ENCODE measurements at regions not wholly inside any gene's neighbourhood (a gene's known extent, or its start where the extent isn't known, plus 50 kb on each side); places are given as distances from the start of the nearest gene placed in this dataset.

DNA sequence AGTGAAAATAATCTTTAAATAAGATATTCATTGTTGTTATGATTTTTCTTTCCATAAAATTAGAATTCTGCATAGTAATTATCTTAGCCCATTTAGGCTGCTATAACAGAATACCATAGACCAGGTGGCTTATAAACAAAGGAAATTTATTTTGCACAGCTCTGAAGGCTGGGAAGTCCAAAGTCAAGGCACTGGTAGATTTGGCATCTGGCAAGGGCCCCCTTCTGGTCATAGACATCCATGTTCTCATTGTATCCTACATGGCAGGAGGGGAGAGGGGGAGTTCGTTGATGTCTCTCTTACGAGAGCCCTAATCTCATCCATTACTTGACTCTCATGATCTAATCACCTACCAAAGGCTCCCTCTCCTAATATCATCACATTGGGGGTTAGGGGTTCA is 175.0 kb upstream of the CCN2 start:
- H3K9me3 Mint-ChIP-seq (ENCODE audit: insufficient read depth): no peaks in the 10 kb centered on the region
- Histone ChIP-seq H3K79me2 (ENCODE audit: control insufficient read depth, insufficient read depth, low read length) (no peaks in the 10 kb centered on the region), H4K20me1 (ENCODE audit: control insufficient read depth, insufficient read depth, low read length, poor library complexity, severe bottlenecking) (no peaks in the 10 kb centered on the region), H3K4me1 (ENCODE audit: control insufficient read depth in 2 of 2, insufficient read depth in 2 of 2, low read length in 2 of 2) (peaks cover 12 to 13% of the 10 kb centered on the region in 2 donors), H3K27ac (ENCODE audit: low read length in 2 of 2) (no peak overlapping the region), H3K4me2 (replicated peaks; ENCODE audit: low read depth, low read length, poor library complexity, severe bottlenecking) (no peak overlapping the region), H3K9me3 (ENCODE audit: control extremely low read depth in 1 of 3, control insufficient read depth in 2 of 3, insufficient read depth in 1 of 3, low read length in 2 of 3) (no peaks in the 10 kb centered on the region), H2AFZ (ENCODE audit: insufficient read depth, low read depth, low read length, poor library complexity, severe bottlenecking) (no peak overlapping the region), H3K36me3 (replicated peaks in 1 of 2; ENCODE audit: control extremely low read depth in 1 of 2, control insufficient read depth in 1 of 2, extremely low read depth in 1 of 2, insufficient read depth in 2 of 2, low read length in 1 of 2) (no peaks in the 10 kb centered on the region), H3K9ac (ENCODE audit: low read length) (no peak overlapping the region), H3K4me3 (ENCODE audit: control extremely low read depth in 1 of 5, extremely low read depth in 1 of 5, insufficient read depth in 1 of 5, low read depth in 2 of 5, low read length in 4 of 5) (no peak overlapping the region), H3K27me3 (replicated peaks in 1 of 4; ENCODE audit: control extremely low read depth in 1 of 4, control insufficient read depth in 3 of 4, insufficient read depth in 4 of 4, low read length in 3 of 4) (no peaks in the 10 kb centered on the region)
- ChIA-PET CTCF (no interaction called here), POLR2A (no interaction called here)
- TF ChIP-seq, protein P1, sequence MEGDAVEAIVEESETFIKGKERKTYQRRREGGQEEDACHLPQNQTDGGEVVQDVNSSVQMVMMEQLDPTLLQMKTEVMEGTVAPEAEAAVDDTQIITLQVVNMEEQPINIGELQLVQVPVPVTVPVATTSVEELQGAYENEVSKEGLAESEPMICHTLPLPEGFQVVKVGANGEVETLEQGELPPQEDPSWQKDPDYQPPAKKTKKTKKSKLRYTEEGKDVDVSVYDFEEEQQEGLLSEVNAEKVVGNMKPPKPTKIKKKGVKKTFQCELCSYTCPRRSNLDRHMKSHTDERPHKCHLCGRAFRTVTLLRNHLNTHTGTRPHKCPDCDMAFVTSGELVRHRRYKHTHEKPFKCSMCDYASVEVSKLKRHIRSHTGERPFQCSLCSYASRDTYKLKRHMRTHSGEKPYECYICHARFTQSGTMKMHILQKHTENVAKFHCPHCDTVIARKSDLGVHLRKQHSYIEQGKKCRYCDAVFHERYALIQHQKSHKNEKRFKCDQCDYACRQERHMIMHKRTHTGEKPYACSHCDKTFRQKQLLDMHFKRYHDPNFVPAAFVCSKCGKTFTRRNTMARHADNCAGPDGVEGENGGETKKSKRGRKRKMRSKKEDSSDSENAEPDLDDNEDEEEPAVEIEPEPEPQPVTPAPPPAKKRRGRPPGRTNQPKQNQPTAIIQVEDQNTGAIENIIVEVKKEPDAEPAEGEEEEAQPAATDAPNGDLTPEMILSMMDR (IDR thresholded peaks at IDR 0.05): no peak
- no peak for TF ChIP-seq EZH2 (IDR thresholded peaks at IDR 0.05; ENCODE audit: borderline replicate concordance, insufficient read depth, low read depth, low read length, poor library complexity, severe bottlenecking)
- no peak overlapping the region for H3K27ac Mint-ChIP-seq
- intact Hi-C loops (cut with micrococcal nuclease): no loop called here
- H3K27me3 Mint-ChIP-seq: no peaks in the 10 kb centered on the region
- ATAC-seq (ENCODE audit: low read depth): no peak
- H3K4me1 Mint-ChIP-seq: peaks cover 13% of the 10 kb centered on the region
- no CpG with 5 or more reads among the region's 2 CpGs for WGBS (ENCODE audit: insufficient coverage)
- DNase-seq: no peak
- no peak overlapping the region for H3K4me3 Mint-ChIP-seq

DNA sequence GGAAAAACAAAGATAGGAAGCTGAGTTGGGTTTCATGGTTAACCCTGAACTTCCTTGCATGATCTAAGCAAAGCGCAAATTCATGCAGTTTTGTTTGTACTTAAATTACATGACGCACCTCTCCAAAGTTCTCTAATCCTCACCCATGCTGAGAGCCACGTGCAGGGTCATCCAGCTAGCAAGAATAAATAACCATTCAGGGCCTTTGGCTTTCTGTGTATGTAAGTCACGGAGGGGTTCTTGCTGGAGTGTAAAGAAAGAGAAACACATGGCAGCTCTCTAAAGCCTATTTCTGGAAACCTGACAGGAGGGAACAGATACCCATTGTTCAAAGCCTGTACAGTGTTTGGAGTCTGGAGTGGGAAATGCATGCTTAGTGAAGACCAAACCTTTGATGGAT is 171.7 kb upstream of the CCN2 start:
- H3K27me3 ChIP-seq (replicated peaks in 1 of 4; ENCODE audit: control extremely low read depth in 1 of 4, control insufficient read depth in 3 of 4, insufficient read depth in 4 of 4, low read length in 3 of 4): no peaks in the 10 kb centered on the region
- no peaks in the 10 kb centered on the region for H3K36me3 ChIP-seq (replicated peaks in 1 of 2; ENCODE audit: control extremely low read depth in 1 of 2, control insufficient read depth in 1 of 2, extremely low read depth in 1 of 2, insufficient read depth in 2 of 2, low read length in 1 of 2)
- H3K9me3 ChIP-seq (ENCODE audit: control extremely low read depth in 1 of 3, control insufficient read depth in 2 of 3, insufficient read depth in 1 of 3, low read length in 2 of 3): no peaks in the 10 kb centered on the region
- no peaks in the 10 kb centered on the region for H3K4me1 ChIP-seq (ENCODE audit: control insufficient read depth in 2 of 2, insufficient read depth in 2 of 2, low read length in 2 of 2)
- no peak overlapping the region for H3K4me3 ChIP-seq (ENCODE audit: control extremely low read depth in 1 of 5, extremely low read depth in 1 of 5, insufficient read depth in 1 of 5, low read depth in 2 of 5, low read length in 4 of 5)
- no peaks in the 10 kb centered on the region for H3K4me1 Mint-ChIP-seq
- no peak for TF ChIP-seq EZH2 (IDR thresholded peaks at IDR 0.05; ENCODE audit: borderline replicate concordance, insufficient read depth, low read depth, low read length, poor library complexity, severe bottlenecking)
- TF ChIP-seq, protein P1 (IDR thresholded peaks at IDR 0.05): no peak
- H3K4me3 Mint-ChIP-seq: no peak overlapping the region
- intact Hi-C loops (cut with micrococcal nuclease): no loop called here
- no peak overlapping the region for H3K27ac ChIP-seq (ENCODE audit: low read length in 2 of 2)
- H3K27me3 Mint-ChIP-seq: no peaks in the 10 kb centered on the region
- no peak for DNase-seq
- 83% methylated on average over 1 of the region's 4 CpGs for WGBS (ENCODE audit: insufficient coverage)
- ChIA-PET POLR2A (no interaction called here), CTCF (no interaction called here)
- H3K79me2 ChIP-seq (ENCODE audit: control insufficient read depth, insufficient read depth, low read length): no peaks in the 10 kb centered on the region
- H3K27ac Mint-ChIP-seq: no peak overlapping the region
- H3K4me2 ChIP-seq (replicated peaks; ENCODE audit: low read depth, low read length, poor library complexity, severe bottlenecking): no peak overlapping the region
- no peak overlapping the region for H2AFZ ChIP-seq (ENCODE audit: insufficient read depth, low read depth, low read length, poor library complexity, severe bottlenecking)
- no peaks in the 10 kb centered on the region for H4K20me1 ChIP-seq (ENCODE audit: control insufficient read depth, insufficient read depth, low read length, poor library complexity, severe bottlenecking)
- no peak for ATAC-seq (ENCODE audit: low read depth)
- no peaks in the 10 kb centered on the region for H3K9me3 Mint-ChIP-seq (ENCODE audit: insufficient read depth)
- H3K9ac ChIP-seq (ENCODE audit: low read length): no peak overlapping the region

All from B cell (primary cell).